Endodermal cell (in vitro differentiated cells): ENCODE measurements at regions not wholly inside any gene's neighbourhood (a gene's known extent, or its start where the extent isn't known, plus 50 kb on each side); places are given as distances from the start of the nearest gene placed in this dataset.

Experiments
- DNase-seq: peaks from one replicate; pipeline ENCODE4 v3.0.0-alpha.2; 2017
- H3K27ac ChIP-seq: 2 replicates; pipeline ENCODE4 v1.5.1; 2013; ENCODE audit warnings: mild to moderate bottlenecking, low read depth, low read length, moderate library complexity
- H3K27me3 ChIP-seq: 2 replicates; pipeline ENCODE4 v1.6.1; 2013; ENCODE audit warnings: mild to moderate bottlenecking, low read length, moderate library complexity; ENCODE audit not compliant: insufficient read depth, control insufficient read depth, poor library complexity, severe bottlenecking
- H3K36me3 ChIP-seq: 2 replicates; pipeline ENCODE4 v1.7.0; 2013; ENCODE audit warnings: mild to moderate bottlenecking, low read length, moderate library complexity; ENCODE audit not compliant: control insufficient read depth, insufficient read depth
- H3K4me1 ChIP-seq: one replicate; pipeline ENCODE4 v1.7.0; 2013; ENCODE audit warnings: low read length; ENCODE audit not compliant: control insufficient read depth, insufficient read depth
- H3K4me3 ChIP-seq: 2 replicates; pipeline ENCODE4 v1.5.1; 2013; ENCODE audit warnings: mild to moderate bottlenecking, low read length, moderate library complexity
- H3K9ac ChIP-seq: 2 replicates; pipeline ENCODE4 v1.6.1; 2013; ENCODE audit warnings: mild to moderate bottlenecking, low read length, moderate library complexity; ENCODE audit not compliant: poor library complexity, severe bottlenecking; ENCODE audit errors: extremely low read depth
- H3K9me3 ChIP-seq: 2 replicates; pipeline ENCODE4 v1.6.1; 2013; ENCODE audit warnings: mild to moderate bottlenecking, low read length, moderate library complexity; ENCODE audit not compliant: control insufficient read depth
- H3K27ac Mint-ChIP-seq: 2 replicates; pipeline ENCODE4 v1.8.0; 2020; ENCODE audit warnings: mixed read lengths
- H3K27me3 Mint-ChIP-seq: 2 replicates; pipeline ENCODE4 v1.8.0; 2021; ENCODE audit warnings: mild to moderate bottlenecking, mixed read lengths; ENCODE audit not compliant: insufficient read depth
- H3K36me3 Mint-ChIP-seq: 2 replicates; pipeline ENCODE4 v1.8.0; 2020; ENCODE audit warnings: low read depth, mixed read lengths
- H3K4me1 Mint-ChIP-seq: 2 replicates; pipeline ENCODE4 v1.8.0; 2020; ENCODE audit warnings: mixed read lengths
- H3K4me3 Mint-ChIP-seq: 2 replicates; pipeline ENCODE4 v1.8.0; 2020; ENCODE audit warnings: mild to moderate bottlenecking, moderate library complexity, mixed read lengths
- H3K9me3 Mint-ChIP-seq: 2 replicates; pipeline ENCODE4 v1.8.0; 2020; ENCODE audit warnings: mild to moderate bottlenecking, mixed read lengths
- CTCF ChIP-seq: fragments of 200-600 bp; sonication (generic); conservative IDR thresholded peaks from 2 replicates; pipeline ENCODE4 v1.5.0; 2021; ENCODE audit warnings: antibody characterized with exemption, mild to moderate bottlenecking
- WGBS, 2 experiments: methylation state at CpG; one replicate each; pipeline versions ENCODE4 v1.1.5 to v1.1.7; 2013; ENCODE audit warnings: missing lambda C conversion rate in 2 of 2, mixed read lengths in 1 of 2; ENCODE audit not compliant: insufficient coverage in 1 of 2, insufficient read length in 1 of 2; 5-methylcytosine and 5-hydroxymethylcytosine counted together

GRCh38 chr13:50215399-50215798, 200.2 kb downstream of the KCNRG start:
- no peak for TF ChIP-seq CTCF
- peaks cover 14% of the 10 kb centered on the region for H3K9me3 Mint-ChIP-seq
- DNase-seq, result no peak
- no peak overlapping the region for H3K27ac ChIP-seq
- H3K36me3 ChIP-seq, result no peaks in the 10 kb centered on the region
- H3K36me3 Mint-ChIP-seq, result peaks cover 5% of the 10 kb centered on the region
- H3K4me1 Mint-ChIP-seq, result no peaks in the 10 kb centered on the region
- no peaks in the 10 kb centered on the region for H3K4me1 ChIP-seq
- H3K27me3 ChIP-seq, result no peaks in the 10 kb centered on the region
- H3K27ac Mint-ChIP-seq, result no peak overlapping the region
- H3K4me3 Mint-ChIP-seq, result no peak overlapping the region
- no peaks in the 10 kb centered on the region for H3K27me3 Mint-ChIP-seq
- peaks cover 18% of the 10 kb centered on the region for H3K9me3 ChIP-seq
- no peak overlapping the region for H3K4me3 ChIP-seq
- no peak overlapping the region for H3K9ac ChIP-seq

GRCh38 chr13:50219743-50220142, 204.5 kb downstream of the KCNRG start:
- Mint-ChIP-seq H3K4me1 (no peaks in the 10 kb centered on the region), H3K4me3 (no peak overlapping the region), H3K9me3 (no peaks in the 10 kb centered on the region), H3K27me3 (no peaks in the 10 kb centered on the region), H3K27ac (no peak overlapping the region), H3K36me3 (no peaks in the 10 kb centered on the region)
- Histone ChIP-seq H3K9me3 (peaks cover 7% of the 10 kb centered on the region), H3K27me3 (no peaks in the 10 kb centered on the region), H3K27ac (no peak overlapping the region), H3K4me1 (no peaks in the 10 kb centered on the region), H3K9ac (no peak overlapping the region), H3K4me3 (no peak overlapping the region), H3K36me3 (no peaks in the 10 kb centered on the region)
- DNase-seq, result no peak
- TF ChIP-seq CTCF, result no peak
- WGBS, 2 experiments, result 96% methylated on average over 3 of the region's 3 CpGs; no CpG with 5 or more reads in 1 of the 2 experiments

- 84 to 90% methylated on average over 2 to 4 of the region's 4 CpGs for WGBS, 2 experiments
- Mint-ChIP-seq H3K27me3 (no peaks in the 10 kb centered on the region), H3K36me3 (no peaks in the 10 kb centered on the region), H3K4me3 (no peak overlapping the region), H3K27ac (no peak overlapping the region), H3K9me3 (no peaks in the 10 kb centered on the region), H3K4me1 (no peaks in the 10 kb centered on the region)
- TF ChIP-seq CTCF, result no peak
- no peak for DNase-seq
- Histone ChIP-seq H3K4me3 (no peak overlapping the region), H3K9ac (no peak overlapping the region), H3K9me3 (peaks cover 7% of the 10 kb centered on the region), H3K27ac (no peak overlapping the region), H3K36me3 (no peaks in the 10 kb centered on the region), H3K27me3 (no peaks in the 10 kb centered on the region), H3K4me1 (no peaks in the 10 kb centered on the region)
Observed at GRCh38 chr13:50220938-50221337, 205.7 kb downstream of the KCNRG start.
